ENCODE measurements at regions not wholly inside any gene's neighbourhood (a gene's known extent, or its start where the extent isn't known, plus 50 kb on each side); places are given as distances from the start of the nearest gene placed in this dataset.

DNA sequence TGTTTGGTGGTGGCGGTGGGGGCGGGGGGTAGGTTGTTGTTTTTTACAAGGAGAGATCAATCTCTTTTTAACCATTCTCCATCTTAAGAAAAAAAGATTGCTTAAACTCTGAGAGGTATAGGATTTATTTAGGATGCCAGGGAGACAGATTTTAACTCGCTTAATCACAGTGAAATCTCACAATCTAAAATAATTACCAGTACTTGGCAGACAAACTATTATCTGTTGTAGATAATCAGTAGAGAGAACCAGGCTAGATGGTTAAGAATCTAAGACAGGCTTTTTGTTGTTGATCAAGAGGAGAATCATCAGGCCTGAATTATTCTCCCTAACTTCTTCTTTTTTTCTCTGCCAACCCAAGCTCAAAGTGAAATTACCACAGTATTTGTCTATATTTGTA lies 470.2 kb upstream of the ADAMTS9 start (continued):
- no peak for TF ChIP-seq NFIC (IDR thresholded peaks at IDR 0.05; ENCODE audit: borderline replicate concordance)
- TF ChIP-seq RFX5 (IDR thresholded peaks at IDR 0.05; ENCODE audit: low read length): no peak
- TF ChIP-seq MXI1 (IDR thresholded peaks at IDR 0.05; ENCODE audit: low read depth, low read length): no peak
- TF ChIP-seq GATA2 (CRISPR knock-in tag; IDR thresholded peaks at IDR 0.05): peak; percentile 51
- peak in 1 of 2 experiments; percentile 83; a peak in 1 of 4 replicates for TF ChIP-seq EP300 (IDR thresholded peaks at IDR 0.05; ENCODE audit: borderline replicate concordance in 1 of 2, low read depth in 1 of 2, low read length in 1 of 2)
- TF ChIP-seq SMC3 (IDR thresholded peaks at IDR 0.05; ENCODE audit: low read depth, low read length): no peak
- no peak for TF ChIP-seq NRF1 (IDR thresholded peaks at IDR 0.05; ENCODE audit: low read depth, low read length)
- TF ChIP-seq, protein P1, sequence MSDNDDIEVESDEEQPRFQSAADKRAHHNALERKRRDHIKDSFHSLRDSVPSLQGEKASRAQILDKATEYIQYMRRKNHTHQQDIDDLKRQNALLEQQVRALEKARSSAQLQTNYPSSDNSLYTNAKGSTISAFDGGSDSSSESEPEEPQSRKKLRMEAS (IDR thresholded peaks at IDR 0.05; ENCODE audit: low read depth): no peak
- no peak for TF ChIP-seq RAD21 (IDR thresholded peaks at IDR 0.05; ENCODE audit: low read length)

DNA sequence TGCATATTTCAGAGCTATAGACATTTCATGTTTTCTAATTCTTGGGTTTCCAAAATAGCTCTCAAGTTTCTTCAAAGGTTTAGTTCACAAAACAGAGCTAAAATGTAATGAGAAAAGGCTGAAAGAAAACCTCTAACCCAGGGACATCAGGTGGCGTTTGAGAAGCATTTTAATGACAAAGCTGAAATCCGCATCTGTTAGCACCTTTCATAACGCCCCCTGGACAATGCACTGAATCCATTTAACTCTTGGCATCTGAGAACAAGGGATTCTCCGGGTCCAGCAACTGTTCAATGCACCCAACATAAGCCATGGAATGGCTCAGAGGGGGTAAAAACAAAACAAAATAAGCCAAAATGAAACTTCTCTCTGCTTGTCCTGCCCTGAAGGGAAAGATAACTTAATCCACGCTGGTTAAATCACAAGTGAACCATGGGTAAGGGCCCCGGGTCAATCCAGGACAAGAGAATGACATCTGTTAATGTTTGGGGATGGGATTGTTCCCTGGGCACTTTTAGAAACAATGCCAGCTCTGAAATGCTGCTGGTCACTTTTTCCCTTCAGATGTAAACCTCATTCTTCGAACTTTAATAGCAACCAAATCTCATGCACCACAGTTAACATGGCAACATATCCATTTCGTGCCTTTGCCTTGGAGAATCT lies 466.2 kb upstream of the ADAMTS9 start:
- no peak overlapping the region for H2AFZ ChIP-seq (ENCODE audit: low read depth)
- CTCF ChIA-PET: interaction anchor here (0.6 to 1.2 kb wide), 2 partner anchors 16 to 320 kb away, joined by 3 to 4 read pairs; no protein-coding TSS in a partner anchor
- no peaks in the 10 kb centered on the region for H3K27me3 ChIP-seq (ENCODE audit: insufficient read depth)
- 70% methylated on average over 8 of the region's 8 CpGs for WGBS (ENCODE audit: low lambda C conversion rate)
- POLR2A ChIA-PET: interaction anchor here (1.2 to 1.8 kb wide), 2 partner anchors 15 to 56 kb away, joined by 3 to 5 read pairs; no protein-coding TSS in a partner anchor
- no peaks in the 10 kb centered on the region for H3K9me2 ChIP-seq
- H3K36me3 ChIP-seq (replicated peaks in 1 of 2; ENCODE audit: control insufficient read depth in 1 of 2, insufficient read depth in 2 of 2, low read length in 1 of 2): no peaks in the 10 kb centered on the region
- TF ChIP-seq GABPA (IDR thresholded peaks at IDR 0.05; ENCODE audit: low read depth) (no peak), MXI1 (IDR thresholded peaks at IDR 0.05; ENCODE audit: low read depth, low read length) (no peak)
- TF ChIP-seq, protein P2, sequence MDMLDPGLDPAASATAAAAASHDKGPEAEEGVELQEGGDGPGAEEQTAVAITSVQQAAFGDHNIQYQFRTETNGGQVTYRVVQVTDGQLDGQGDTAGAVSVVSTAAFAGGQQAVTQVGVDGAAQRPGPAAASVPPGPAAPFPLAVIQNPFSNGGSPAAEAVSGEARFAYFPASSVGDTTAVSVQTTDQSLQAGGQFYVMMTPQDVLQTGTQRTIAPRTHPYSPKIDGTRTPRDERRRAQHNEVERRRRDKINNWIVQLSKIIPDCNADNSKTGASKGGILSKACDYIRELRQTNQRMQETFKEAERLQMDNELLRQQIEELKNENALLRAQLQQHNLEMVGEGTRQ (IDR thresholded peaks at IDR 0.05; ENCODE audit: borderline replicate concordance, low read depth, low read length): no peak
- no peaks in the 10 kb centered on the region for H3K9me3 ChIP-seq
- H3K4me1 ChIP-seq (ENCODE audit: control insufficient read depth in 1 of 2, insufficient read depth in 2 of 2, low read depth in 1 of 2, low read length in 1 of 2): peaks cover 0 to 11% of the 10 kb centered on the region in 2 experiments; a peak in 2 of 4 replicates
- H3K27ac ChIP-seq (ENCODE audit: low read depth in 2 of 2, low read length in 1 of 2): peak overlapping the region in 1 of 2 experiments; percentile 76; a peak in 2 of 4 replicates
- no peaks in the 10 kb centered on the region for H3F3A ChIP-seq (replicated peaks; ENCODE audit: insufficient read depth)
- no peak overlapping the region for H3K9ac ChIP-seq
- no peak overlapping the region for H3K4me2 ChIP-seq
- no peaks in the 10 kb centered on the region for H4K20me1 ChIP-seq (ENCODE audit: insufficient read depth)
- no peaks in the 10 kb centered on the region for H3K79me2 ChIP-seq (ENCODE audit: insufficient read depth)
- DNase-seq: peak; percentile 29
- H3K4me3 ChIP-seq (ENCODE audit: low read depth in 2 of 2, low read length in 1 of 2): no peak overlapping the region

DNA sequence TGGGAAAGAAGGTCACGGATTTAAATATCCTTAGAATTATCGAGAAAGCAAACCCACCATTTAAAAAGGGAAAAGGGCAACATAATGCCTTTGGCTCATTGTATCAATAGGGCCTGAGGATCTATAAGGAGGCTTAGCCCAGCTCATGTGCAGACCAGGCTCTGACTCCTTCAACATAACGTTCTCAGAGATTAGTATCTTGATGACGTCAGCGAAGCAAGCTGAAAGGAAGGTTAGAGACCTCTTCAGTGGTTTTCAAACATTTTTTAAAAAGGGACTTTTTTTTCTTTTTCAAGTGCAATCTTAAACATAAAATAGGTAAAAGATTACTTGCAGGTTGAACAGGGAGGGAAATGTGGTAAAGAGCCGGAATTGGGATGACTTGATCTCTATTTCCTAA lies 463.9 kb upstream of the ADAMTS9 start:
- no peaks in the 10 kb centered on the region for H3K9me2 ChIP-seq
- H3K9me3 ChIP-seq: no peaks in the 10 kb centered on the region
- no peak overlapping the region for H3K4me3 ChIP-seq (ENCODE audit: low read depth in 2 of 2, low read length in 1 of 2)
- POLR2A ChIA-PET: no interaction called here
- H4K20me1 ChIP-seq (ENCODE audit: insufficient read depth): no peaks in the 10 kb centered on the region
- no peak overlapping the region for H3K9ac ChIP-seq
- TF ChIP-seq EZH2phosphoT487 (IDR thresholded peaks at IDR 0.05; ENCODE audit: borderline replicate concordance, low read depth): no peak
- no peak for TF ChIP-seq FOXM1 (IDR thresholded peaks at IDR 0.05; ENCODE audit: low read depth)
- no peak for TF ChIP-seq SMC3 (IDR thresholded peaks at IDR 0.05; ENCODE audit: low read depth, low read length)
- TF ChIP-seq, protein P3, sequence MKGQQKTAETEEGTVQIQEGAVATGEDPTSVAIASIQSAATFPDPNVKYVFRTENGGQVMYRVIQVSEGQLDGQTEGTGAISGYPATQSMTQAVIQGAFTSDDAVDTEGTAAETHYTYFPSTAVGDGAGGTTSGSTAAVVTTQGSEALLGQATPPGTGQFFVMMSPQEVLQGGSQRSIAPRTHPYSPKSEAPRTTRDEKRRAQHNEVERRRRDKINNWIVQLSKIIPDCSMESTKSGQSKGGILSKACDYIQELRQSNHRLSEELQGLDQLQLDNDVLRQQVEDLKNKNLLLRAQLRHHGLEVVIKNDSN (IDR thresholded peaks at IDR 0.05; ENCODE audit: borderline replicate concordance, low read depth): no peak
- no peak for TF ChIP-seq RAD21 (IDR thresholded peaks at IDR 0.05; ENCODE audit: low read length)
- TF ChIP-seq, protein P2 (IDR thresholded peaks at IDR 0.05; ENCODE audit: borderline replicate concordance, low read depth, low read length): no peak
- TF ChIP-seq RCOR1 (IDR thresholded peaks at IDR 0.05; ENCODE audit: low read length): no peak
- TF ChIP-seq MEF2A (IDR thresholded peaks at IDR 0.05; ENCODE audit: borderline replicate concordance, low read depth): no peak
- TF ChIP-seq TAF1 (IDR thresholded peaks at IDR 0.05; ENCODE audit: borderline replicate concordance, low read depth, low read length): no peak
- no peak for TF ChIP-seq ELF1 (IDR thresholded peaks at IDR 0.05)
- TF ChIP-seq POLR2AphosphoS5 (IDR thresholded peaks at IDR 0.05; ENCODE audit: low read depth, low read length): no peak
- no peak overlapping the region for H2AFZ ChIP-seq (ENCODE audit: low read depth)
- no peaks in the 10 kb centered on the region for H3F3A ChIP-seq (replicated peaks; ENCODE audit: insufficient read depth)
- no peak overlapping the region for H3K27ac ChIP-seq (ENCODE audit: low read depth in 2 of 2, low read length in 1 of 2)
- CTCF ChIA-PET: interaction anchor here (1.2 kb wide), 1 partner anchor 12 kb away, joined by 3 read pairs; no protein-coding TSS in a partner anchor
- H3K36me3 ChIP-seq (replicated peaks in 1 of 2; ENCODE audit: control insufficient read depth in 1 of 2, insufficient read depth in 2 of 2, low read length in 1 of 2): no peaks in the 10 kb centered on the region
- WGBS (ENCODE audit: low lambda C conversion rate): 80% methylated on average over 6 of the region's 6 CpGs
- DNase-seq: no peak
- no peak overlapping the region for H3K4me2 ChIP-seq
- no peaks in the 10 kb centered on the region for H3K79me2 ChIP-seq (ENCODE audit: insufficient read depth)
- H3K4me1 ChIP-seq (ENCODE audit: control insufficient read depth in 1 of 2, insufficient read depth in 2 of 2, low read depth in 1 of 2, low read length in 1 of 2): peaks cover 0 to 6% of the 10 kb centered on the region in 2 experiments; a peak in 2 of 4 replicates
- no peaks in the 10 kb centered on the region for H3K27me3 ChIP-seq (ENCODE audit: insufficient read depth)
